Thyroid gland (tissue), 4 donors: ENCODE measurements at regions not wholly inside any gene's neighbourhood (a gene's known extent, or its start where the extent isn't known, plus 50 kb on each side); places are given as distances from the start of the nearest gene placed in this dataset.

Experiments
- DNase-seq, 2 donors: peaks; one replicate each; pipeline ENCODE4 v3.0.0-alpha.2; 2019
- H3K27ac ChIP-seq, 3 donors: fragments of 200-600 bp; sonication (generic); 1 replicate in 2 of 3; 2 replicates in 1 of 3; pipeline ENCODE4 v1.5.1; 2016 to 2019; ENCODE audit warnings: mild to moderate bottlenecking in 1 of 3, moderate library complexity in 1 of 3
- H3K27me3 ChIP-seq: fragments of 200-600 bp; sonication (generic); one replicate; pipeline ENCODE4 v1.5.1; 2019
- H3K36me3 ChIP-seq, 2 donors: fragments of 200-600 bp; sonication (generic); one replicate each; pipeline ENCODE4 v1.5.1; 2016 to 2019
- H3K4me1 ChIP-seq, 2 donors: fragments of 200-600 bp; sonication (generic); one replicate each; pipeline ENCODE4 v1.5.1; 2017 to 2019
- H3K4me3 ChIP-seq, 3 donors: fragments of 200-600 bp; sonication (generic); replicated peaks in 1 of 3; 1 replicate in 2 of 3; 2 replicates in 1 of 3; pipeline ENCODE4 v1.5.1; 2016; ENCODE audit warnings: mild to moderate bottlenecking in 1 of 3
- H3K9me3 ChIP-seq: fragments of 200-600 bp; sonication (generic); one replicate; pipeline ENCODE4 v1.5.1; 2017
- CTCF ChIP-seq, 6 experiments: fragments of 200-600 bp in 3 of 6; fragments of 450-650 bp in 3 of 6; sonication (generic) in 3 of 6; IDR thresholded peaks; one replicate each; pipeline ENCODE4 v1.5.1; 2016 to 2019; ENCODE audit warnings: antibody characterized with exemption in 6 of 6, mild to moderate bottlenecking in 2 of 6, inconsistent platforms in 1 of 6, moderate library complexity in 1 of 6
- POLR2A ChIP-seq, 2 donors: fragments of 450-650 bp; IDR thresholded peaks; one replicate each; pipeline ENCODE4 v1.6.1; 2017; ENCODE audit warnings: antibody characterized with exemption in 2 of 2, mild to moderate bottlenecking in 2 of 2, moderate library complexity in 1 of 2
- WGBS, 2 donors: methylation state at CpG; one replicate each; pipeline ENCODE4 v1.1.5; 2017; 5-methylcytosine and 5-hydroxymethylcytosine counted together
- intact Hi-C: fragments of 100-400 bp; cut with DNase I; formaldehyde crosslinking; loops from one replicate; pipeline ENCODE4 v1.15.1; 2023

GRCh38 chr7:3167551-3167950, 123.9 kb upstream of the CARD11 start:
- WGBS, 2 donors, result 70 to 72% methylated on average over 5 of the region's 5 CpGs
- Histone ChIP-seq H3K27ac (no peak overlapping the region), H3K36me3 (no peaks in the 10 kb centered on the region), H3K4me1 (no peaks in the 10 kb centered on the region), H3K27me3 (no peaks in the 10 kb centered on the region), H3K4me3 (no peak overlapping the region), H3K9me3 (no peaks in the 10 kb centered on the region)
- TF ChIP-seq CTCF (IDR thresholded peaks at IDR 0.05) (no peak), POLR2A (IDR thresholded peaks at IDR 0.05) (no peak)
- intact Hi-C loops, result no loop called here
- DNase-seq, result no peak

- no peak for DNase-seq
- intact Hi-C loops, result no loop called here
- 86 to 94% methylated on average over 9 to 12 of the region's 12 CpGs for WGBS, 2 donors
- no peaks in the 10 kb centered on the region for H3K4me1 ChIP-seq
- H3K36me3 ChIP-seq, result no peaks in the 10 kb centered on the region
- H3K27ac ChIP-seq, result no peak overlapping the region
- no peak overlapping the region for H3K4me3 ChIP-seq
- H3K9me3 ChIP-seq, result no peaks in the 10 kb centered on the region
- TF ChIP-seq CTCF (IDR thresholded peaks at IDR 0.05) (no peak), POLR2A (IDR thresholded peaks at IDR 0.05) (no peak)
- H3K27me3 ChIP-seq, result no peaks in the 10 kb centered on the region
Measured at GRCh38 chr7:3168370-3168769, 124.7 kb upstream of the CARD11 start.

GRCh38 chr7:3168869-3169268, 125.2 kb upstream of the CARD11 start:
- Histone ChIP-seq H3K9me3 (no peaks in the 10 kb centered on the region), H3K4me1 (no peaks in the 10 kb centered on the region), H3K27ac (no peak overlapping the region), H3K36me3 (no peaks in the 10 kb centered on the region), H3K4me3 (no peak overlapping the region), H3K27me3 (no peaks in the 10 kb centered on the region)
- TF ChIP-seq POLR2A (IDR thresholded peaks at IDR 0.05) (no peak), CTCF (IDR thresholded peaks at IDR 0.05) (no peak)
- intact Hi-C loops, result no loop called here
- no peak for DNase-seq
- WGBS, 2 donors, result 80 to 92% methylated on average over 10 of the region's 10 CpGs

- no peak overlapping the region for H3K27ac ChIP-seq
- WGBS, 2 donors, result 84 to 86% methylated on average over 7 of the region's 7 CpGs
- no peak overlapping the region for H3K4me3 ChIP-seq
- TF ChIP-seq POLR2A (IDR thresholded peaks at IDR 0.05) (no peak), CTCF (IDR thresholded peaks at IDR 0.05) (no peak)
- H3K9me3 ChIP-seq, result no peaks in the 10 kb centered on the region
- no peaks in the 10 kb centered on the region for H3K4me1 ChIP-seq
- no peaks in the 10 kb centered on the region for H3K36me3 ChIP-seq
- intact Hi-C loops, result no loop called here
- no peak for DNase-seq
- H3K27me3 ChIP-seq, result no peaks in the 10 kb centered on the region
Measured at GRCh38 chr7:3172768-3173280, 128.2 kb upstream of the SDK1 start.

- no peaks in the 10 kb centered on the region for H3K36me3 ChIP-seq
- TF ChIP-seq POLR2A (IDR thresholded peaks at IDR 0.05) (no peak), CTCF (IDR thresholded peaks at IDR 0.05) (no peak)
- no peak for DNase-seq
- H3K9me3 ChIP-seq, result no peaks in the 10 kb centered on the region
- no peak overlapping the region for H3K4me3 ChIP-seq
- no peaks in the 10 kb centered on the region for H3K4me1 ChIP-seq
- no peak overlapping the region for H3K27ac ChIP-seq
- WGBS, 2 donors, result 87 to 89% methylated on average over 15 of the region's 15 CpGs
- intact Hi-C loops, result no loop called here
- no peaks in the 10 kb centered on the region for H3K27me3 ChIP-seq
Measured at GRCh38 chr7:3174515-3175284, 126.4 kb upstream of the SDK1 start.
